NCI-H446 (cell line): ENCODE measurements at regions not wholly inside any gene's neighbourhood (a gene's known extent, or its start where the extent isn't known, plus 50 kb on each side); places are given as distances from the start of the nearest gene placed in this dataset.
A peak's percentile ranks its signal among the peaks of the same experiment; 100 is the strongest.

Experiments
- DNase-seq, 2 experiments: peaks; one replicate each; lab custom pipeline; 2025; lab: John Stamatoyannopoulos, UW

DNA sequence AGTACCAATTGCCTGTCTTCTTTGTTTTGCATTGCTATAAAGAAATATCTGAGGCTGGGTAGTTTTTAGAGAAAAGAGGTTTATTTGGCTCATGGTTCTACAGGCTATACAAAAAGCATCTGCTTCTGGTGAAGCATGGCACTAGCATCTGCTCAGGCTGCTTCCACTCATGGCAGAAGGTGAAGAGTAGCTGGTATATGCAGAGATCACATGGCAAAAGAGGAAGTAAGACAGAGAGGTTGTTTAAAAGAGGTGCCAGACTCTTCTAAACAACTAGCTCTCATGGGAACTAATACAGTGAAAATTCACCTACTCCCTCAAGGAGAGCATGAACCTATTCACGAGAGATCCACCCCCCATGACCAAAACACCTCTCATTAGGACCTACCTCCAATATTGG, 56.7 kb upstream of the GUCA2B start:
- DNase-seq, result no peak

DNA sequence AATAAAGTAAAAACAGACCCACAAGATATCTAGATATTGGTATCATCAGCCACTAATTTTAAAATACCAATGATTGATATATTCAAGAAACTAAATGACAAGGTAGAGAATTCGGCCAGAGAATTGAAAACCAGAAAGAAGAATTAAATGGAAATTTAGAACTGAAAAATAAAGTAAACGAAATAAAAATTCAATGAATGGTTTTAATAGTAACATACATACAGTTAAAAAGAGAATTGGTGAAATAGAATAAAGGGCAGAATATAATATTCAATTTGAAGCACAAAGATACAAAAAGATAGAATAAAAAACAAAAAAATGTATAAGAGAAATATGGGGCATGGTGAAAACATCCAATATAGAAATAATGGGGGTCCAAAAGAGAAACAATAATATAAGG, 64.0 kb upstream of the GUCA2B start:
- no peak for DNase-seq

DNA sequence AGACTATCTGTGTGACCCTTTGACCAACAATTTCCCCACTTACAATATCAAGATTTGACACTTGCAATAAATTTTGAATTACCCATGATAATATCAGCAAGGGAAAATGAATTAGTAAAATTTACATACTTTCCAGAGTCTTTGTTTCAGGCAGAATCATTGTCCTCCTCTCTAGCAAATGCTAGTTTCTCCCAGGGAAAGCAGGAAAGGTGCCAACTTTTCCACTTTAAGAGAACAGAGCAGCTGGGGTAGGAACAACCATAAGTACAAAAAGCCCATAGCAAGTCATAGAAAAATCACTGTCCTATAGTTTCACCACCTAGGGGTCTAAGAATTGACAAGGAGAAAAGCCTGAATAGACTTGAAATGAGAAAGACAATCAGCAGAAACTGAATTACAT, 67.1 kb upstream of the GUCA2B start:
- DNase-seq, result no peak

DNA sequence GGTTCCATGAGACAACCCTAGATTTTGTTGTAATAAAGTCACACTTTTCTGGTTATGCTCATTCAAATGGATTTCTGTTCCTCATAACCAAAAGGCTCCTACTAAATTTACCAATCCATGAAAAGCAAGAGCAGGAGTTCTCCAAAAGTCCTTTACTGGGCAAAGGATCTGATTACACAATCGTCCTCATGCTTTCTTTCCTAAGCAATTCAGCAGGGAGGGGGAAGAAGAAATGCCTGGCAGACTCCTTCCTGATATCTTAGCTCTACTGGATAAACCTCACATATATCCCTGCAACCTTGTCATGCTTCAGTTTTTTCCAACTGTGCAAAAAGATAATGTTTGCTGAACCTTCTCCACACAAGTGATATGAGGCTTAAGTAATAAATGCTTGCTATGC, 67.6 kb upstream of the GUCA2B start:
- DNase-seq, result no peak

DNA sequence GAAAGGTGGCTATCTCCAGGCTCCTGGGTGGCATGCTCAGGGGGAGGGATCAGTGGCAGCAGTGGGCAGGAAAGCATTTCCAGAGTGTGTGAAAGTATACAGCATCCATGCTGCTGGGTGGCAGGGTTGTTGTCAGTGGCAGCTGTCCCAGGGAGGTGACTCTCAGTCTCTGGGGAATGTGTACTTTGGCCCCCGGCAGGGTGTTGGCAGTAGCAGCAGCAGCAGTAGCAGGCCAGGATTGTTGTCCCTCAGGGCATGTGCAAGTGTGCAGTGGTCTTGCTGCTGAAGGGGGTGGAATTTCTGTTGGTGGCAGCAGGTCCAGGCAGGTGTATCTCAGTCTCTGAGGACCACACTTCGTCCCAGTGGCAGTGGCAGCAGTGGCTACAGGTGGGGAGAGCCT, 71.7 kb upstream of the GUCA2B start:
- no peak for DNase-seq

DNA sequence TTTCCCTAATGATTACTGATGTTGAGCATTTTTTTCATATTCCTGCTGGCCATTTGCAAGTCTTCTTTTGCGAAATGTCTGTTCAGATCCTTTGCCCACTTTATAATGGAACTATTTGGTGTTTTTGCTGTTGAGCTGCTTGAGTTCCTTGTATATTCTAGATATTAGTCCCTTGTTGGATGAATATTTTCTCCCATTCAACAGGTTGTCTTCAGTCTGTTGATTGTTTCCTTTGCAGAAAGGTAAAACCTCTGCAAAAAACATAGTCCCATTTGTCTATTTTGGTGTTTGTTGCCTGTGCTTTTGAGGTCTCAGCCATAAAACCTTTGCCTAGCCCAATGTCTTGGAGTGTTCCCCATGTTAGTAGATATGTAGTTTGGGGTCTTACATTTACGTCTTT, 78.0 kb upstream of the GUCA2B start:
- DNase-seq, result no peak

DNA sequence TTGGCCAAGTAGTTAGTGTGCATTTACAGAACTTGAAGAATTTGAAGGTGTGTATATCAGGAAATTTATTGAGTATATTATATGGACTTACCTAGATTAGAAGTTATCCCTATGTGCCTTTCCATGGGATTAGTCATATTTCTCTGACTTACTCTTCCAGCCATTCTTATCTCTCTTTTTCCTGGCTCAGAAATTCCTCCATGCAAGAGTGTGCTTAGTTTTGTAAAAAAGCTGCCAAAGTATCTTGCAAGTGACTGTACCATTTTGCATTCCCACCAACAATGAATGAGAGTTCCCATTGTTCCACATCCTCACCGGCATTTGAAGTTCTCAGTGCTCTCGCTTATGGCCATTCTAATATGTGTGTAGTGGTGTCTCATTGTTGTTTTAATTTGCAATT, 82.2 kb upstream of the GUCA2B start:
- DNase-seq, result no peak

DNA sequence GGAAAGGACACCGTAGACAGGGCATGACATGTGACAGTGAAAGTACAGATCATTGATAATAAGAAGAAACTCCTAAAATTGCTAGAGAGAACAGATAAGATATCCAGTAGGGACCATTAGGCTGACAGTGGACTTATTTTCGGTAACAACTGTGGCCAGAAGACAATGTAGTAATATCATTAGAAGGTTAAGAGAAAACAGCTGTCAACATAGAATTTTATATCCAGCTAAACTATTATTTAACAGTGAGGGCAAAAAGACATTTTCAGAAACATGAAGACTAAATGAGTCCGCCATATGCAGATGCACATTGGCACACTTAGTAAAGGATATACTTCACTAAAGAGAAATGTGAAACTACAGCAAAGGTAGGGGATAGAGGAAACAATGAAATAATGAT, 95.4 kb upstream of the GUCA2B start:
- no peak for DNase-seq

DNA sequence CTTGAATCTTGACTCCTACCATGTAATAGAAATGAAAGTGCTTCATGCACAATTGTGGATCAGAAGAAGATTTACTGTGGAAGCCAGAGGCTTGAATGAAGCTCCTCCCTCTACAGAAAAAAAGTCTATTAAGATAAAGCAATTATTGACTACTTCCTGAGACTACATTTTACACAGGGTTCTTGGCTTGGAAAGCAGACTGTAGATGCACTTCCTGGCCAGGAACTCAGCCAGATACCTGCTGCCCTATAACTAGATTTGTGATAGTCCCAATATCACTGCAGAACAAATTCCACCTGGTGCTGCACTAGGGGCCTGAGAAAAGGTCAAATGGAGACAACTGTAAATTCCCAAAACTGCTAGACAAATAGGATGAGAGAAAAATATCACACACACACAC, 96.8 kb upstream of the GUCA2B start:
- no peak for DNase-seq

DNA sequence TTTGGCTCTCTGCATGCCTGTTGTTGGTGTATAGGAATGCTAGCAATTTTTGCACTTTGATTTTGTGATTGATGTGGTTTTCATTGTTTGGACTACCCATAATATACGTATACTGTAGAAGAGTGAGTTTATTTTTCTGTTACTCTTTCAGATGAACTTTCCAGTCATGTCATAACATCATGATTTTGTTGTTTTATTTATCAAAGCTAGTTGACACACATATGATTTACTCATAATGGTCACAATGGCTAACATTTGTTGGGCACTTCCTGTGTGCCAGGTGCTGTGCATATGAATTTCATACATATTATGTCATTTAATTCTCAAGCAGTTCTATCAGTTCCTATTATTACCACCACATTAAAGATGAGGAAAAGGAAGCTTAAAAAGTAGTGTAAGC, 98.1 kb upstream of the GUCA2B start:
- no peak for DNase-seq

DNA sequence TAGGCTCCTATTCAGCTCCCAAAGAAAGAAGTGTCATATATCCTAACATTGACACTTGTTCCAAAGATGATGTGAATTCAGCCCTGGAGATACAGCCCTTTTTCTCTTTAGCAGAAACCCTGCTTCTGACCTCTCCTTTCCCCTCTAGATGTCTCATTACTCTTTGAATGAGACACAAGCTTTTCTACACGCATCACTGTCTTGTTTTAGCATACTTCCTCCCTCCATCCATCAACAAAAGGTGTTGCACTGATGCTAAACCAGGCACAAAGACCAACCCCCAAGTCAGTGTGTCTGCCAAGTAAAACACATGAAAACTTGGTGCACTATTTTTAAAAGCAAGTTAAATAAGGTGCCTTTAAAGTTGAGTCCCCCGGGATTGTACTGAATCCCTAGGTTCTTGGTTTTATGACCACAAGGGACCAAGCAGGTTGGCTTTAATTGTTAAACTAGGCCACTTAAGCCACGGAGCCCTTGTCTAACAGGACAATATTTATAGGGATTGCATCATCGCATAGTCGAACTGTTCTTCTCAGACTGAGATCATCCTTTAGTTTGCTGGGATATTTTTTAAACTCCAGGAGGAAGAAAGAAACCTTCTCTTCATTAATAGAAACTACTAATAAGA, 101.0 kb upstream of the GUCA2B start:
- DNase-seq, result no peak

DNA sequence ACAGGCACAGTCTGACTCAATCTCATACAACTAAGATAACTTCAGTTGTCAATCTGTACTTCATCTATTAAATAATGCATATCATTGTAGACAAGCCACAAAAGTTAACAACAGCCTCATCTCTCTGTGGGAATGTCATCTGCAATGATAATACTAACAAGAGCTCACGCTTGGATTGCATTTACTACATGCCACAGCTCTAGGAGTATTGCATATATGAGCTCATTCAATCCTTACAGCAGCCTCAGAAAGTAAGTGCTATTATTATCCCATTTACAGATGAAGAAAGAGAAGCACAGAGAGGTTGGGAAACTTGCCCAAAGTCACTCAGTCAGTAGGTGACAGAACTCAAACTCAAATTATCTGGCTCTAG, 105.7 kb upstream of the GUCA2B start:
- no peak for DNase-seq

DNA sequence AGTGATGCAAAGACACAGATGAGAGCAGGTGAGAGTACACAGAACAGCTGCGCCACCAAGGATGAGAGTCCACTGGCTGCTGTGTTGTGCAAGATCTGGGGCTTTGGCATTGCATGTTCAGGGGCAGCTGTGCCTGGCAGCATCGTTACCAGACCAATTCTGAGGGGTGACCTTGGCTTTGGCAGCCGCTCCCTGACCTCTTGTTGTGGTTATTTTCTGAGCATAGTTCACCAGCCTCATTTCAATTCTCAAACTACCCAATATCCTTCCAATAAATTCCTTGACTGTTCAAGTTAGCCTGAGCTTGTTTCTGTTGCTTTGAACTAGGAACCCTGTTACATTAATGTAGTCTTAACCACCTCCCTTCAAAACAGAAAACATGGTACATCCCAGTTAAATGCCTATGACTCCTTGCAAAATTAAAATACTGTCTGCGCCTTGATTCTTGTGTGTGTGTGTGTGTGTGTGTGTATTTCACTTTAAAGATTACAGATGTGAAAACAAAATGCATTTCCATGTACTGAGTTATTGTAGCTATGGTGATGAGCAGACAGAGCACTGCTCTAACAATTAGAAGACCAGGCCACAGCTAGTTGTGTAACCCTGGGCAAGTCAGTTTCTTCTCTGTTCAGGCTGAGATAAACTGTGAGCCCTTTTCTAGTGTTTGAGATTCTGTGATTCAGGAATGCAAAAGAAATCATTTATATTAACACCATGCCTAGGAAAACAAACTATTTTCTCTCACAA, 106.3 kb upstream of the GUCA2B start:
- DNase-seq, result no peak

DNA sequence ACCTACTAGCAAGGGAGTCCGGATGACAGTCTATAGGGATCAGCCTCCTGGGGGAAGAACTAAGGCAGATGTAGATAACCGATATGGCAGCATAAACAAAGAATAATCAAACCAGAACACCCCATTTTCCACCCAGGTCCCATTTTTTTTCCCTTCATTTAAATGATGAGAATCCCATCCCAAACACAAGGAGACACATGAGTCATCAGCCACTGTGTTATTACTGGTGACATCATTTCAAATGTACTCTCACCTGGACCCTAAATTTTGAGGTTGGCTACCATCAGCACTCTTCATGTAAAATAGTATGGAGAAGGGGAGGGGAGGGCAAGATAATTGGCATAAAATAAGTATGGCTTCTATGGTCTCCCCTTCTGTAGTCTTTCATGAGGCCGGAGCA, 108.9 kb upstream of the GUCA2B start:
- no peak for DNase-seq

DNA sequence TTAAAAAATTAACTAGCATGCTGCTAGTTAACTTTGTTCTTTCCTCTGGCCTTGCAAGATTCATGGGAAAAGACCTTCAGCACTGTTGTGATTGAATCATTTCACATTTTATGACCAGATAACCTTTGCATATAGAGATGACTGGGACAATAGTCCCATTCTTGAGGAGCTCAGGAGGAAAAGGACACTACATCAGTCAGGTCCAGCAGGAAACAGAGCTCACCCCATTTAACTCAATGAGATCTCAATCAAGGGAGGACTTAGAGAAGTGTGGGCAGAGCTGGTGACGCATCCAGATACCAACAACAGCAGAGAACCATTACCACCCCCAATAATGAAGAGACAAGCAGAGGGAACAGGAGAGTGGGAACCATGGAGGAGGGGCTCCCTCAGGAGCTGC, 109.4 kb upstream of the GUCA2B start:
- DNase-seq, result no peak

DNA sequence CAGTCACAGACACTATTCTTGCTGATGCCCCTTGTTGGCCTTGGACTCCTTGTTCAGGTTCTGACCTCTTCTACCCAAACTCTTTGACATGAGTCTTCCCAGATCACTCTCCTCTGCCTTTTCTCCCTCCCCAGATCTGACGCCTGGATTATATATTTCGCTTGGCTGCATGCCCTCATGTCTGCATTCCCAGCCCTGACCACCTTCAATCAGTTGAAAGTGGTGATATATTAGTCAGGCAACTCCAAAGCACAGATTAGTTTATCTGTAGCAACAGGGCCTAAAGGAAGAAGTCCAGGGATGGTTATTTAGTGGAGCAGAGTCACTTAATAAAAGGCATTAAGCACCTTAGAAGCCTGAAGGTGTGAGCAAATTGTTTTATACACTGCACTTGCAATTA, 110.0 kb upstream of the GUCA2B start:
- DNase-seq, result no peak

DNA sequence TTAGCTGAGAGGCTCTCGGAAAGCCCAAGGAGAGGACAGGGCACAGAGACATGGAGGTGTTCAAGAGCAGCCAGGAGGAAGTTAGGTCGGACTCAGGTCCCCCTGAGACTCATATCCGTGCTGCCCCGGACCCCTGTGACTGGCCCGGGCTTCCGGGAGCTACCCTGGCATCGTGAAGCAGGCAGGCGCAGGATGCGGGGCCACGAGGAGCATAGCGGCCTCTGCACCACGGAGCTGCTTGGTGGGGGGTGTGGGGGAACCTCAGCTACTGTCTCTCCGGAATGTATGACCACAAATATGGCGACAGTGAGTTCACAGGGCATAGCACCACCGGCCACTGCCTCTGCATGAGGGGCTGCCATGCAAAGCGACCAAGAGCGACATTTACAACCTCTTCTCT, 112.2 kb upstream of the GUCA2B start:
- DNase-seq, result no peak

DNA sequence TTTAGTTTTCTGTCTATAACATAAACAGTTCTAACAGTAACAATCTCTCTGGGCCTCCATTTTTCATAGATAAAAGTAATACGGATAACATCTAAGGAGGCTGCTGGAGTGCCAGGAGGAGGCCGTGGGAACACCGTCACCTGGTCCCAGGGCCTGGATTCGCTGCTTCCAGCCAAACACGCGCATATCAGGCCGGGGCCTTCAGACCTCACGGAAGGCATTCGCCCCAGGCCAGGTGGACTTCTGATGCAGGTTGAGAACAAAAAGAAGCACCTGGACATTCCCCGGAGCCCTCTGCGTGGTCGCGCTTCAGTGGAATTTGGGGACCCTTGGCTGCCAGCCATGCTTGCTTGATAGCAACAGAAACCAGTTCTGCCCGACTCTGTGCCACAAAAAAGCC, 113.1 kb upstream of the GUCA2B start:
- DNase-seq, result no peak

DNA sequence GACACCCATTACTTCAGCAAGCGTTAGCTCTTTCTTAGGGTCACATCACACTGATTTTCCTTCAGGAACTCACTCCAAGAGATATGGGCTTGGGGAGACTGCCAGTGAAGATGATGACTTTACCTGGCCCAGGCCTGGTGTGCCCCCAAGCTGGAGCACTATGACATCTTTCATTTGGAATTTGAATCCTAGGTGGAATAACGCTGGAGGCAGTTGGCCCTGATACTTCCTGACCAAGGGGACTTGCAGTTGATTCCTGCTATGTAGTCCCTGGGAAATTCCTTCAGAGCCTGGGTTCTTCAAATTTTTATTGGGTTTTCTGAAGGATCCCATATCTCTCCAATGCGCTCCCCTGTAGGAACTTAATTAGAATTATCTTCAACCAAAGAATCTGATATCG, 114.9 kb upstream of the GUCA2B start:
- DNase-seq, result no peak

DNA sequence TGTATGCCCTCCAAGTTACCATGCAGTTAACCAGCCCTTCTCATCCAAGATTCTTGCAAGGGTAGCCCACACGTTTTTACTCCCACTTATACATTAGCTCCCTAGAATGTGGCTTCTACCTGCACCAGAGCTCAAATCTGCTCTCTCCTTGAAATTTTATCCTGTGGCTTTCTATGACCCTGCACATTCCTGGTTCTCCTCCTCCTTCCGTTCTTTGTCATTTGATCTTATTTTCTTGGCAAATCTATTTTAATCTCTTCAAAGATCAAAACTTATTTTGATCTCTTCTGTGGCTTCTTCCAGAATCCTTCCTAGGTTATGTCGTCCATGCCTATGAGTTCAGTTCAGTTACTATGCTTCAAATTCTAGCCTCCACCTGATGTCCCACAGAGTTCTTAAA, 115.6 kb upstream of the GUCA2B start:
- no peak for DNase-seq

DNA sequence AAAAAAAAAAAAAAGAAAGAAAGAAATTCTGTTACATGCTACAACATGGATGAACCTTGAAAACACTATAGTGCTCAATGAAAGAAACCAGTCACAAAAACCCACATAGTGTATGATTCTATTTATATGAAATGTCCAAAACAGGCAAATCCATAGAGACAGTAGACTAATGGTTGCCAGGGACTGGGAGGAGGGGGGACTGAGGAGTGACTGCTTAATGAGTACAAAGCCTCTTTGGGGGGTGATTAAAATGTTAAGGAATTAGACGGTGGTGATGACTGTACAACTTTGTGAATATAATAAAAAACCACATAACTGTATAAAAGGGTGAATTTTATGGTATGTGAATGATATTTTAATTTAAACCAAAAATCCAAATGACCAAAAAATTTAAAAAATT, 116.0 kb upstream of the GUCA2B start:
- no peak for DNase-seq

DNA sequence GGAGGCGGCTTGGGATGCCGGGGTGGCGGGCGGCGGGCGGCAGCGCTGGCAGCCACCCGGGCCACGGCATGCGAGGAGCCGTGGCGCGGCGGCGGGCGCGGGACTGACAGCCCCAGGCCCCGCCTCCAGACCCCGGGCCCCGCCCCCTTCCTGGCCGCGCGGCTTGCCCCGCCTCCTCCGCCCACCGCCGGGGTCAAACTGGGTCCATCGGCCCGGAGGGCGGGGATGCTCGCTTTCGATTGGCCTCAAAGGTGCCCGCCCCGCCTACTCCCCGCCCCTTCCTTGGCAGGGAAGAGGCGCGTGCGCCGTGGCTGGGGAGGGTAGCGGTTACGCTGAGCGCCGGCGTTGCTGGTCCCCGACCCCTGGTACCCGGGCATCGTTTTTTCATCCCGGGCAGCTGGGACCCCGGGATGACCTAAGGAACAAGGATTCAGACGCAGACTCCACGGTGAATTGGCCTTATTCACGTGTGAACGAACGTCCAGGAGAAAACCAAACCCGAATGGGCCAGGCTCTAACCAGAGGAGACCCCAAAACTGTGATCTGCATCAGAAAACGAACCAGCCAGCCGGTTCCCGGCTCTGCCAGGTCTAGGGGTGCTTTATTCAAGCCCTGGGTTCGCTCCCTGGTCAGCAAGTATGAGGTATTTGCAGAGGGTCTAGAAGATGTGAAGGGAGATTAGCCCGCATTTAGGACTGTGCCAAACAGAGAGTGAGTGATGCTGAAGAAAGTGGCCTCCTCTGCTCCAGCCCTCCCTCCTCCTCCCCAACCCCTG, 117.2 kb upstream of the GUCA2B start:
- peak; percentile 85 to 98 for DNase-seq

DNA sequence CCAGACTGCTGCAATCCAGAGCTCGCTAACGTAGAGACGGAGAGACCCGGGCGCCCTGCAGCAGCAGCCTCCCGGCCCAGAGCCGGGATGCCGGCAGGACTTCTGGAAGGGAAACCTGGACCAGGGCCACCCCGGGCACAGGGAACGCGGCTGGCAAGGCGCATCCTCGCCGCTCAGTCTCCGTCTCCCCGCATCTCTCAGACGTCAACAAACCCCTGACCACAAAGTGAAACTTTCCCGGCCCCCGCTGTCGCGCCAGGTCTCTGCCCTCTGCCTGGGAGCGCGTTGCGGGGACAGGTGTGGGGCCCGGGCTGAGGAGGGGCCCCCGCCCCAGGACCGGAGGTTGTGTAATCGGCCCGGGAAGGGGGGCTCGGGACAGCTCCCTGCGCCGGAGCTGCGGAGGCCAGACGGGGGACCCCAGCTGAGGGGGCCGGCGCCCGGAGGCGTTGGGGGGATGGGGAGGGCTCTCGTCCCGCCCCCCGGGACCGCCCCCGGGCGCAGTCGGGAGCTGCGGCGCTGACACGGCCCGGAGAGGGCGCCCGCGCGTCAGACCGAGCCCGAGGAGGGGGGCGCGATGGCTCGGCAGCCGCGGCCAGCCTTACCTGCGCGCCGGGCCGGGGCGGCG, 116.6 kb upstream of the HIVEP3 start:
- peak; percentile 36 to 69 for DNase-seq
